ENCODE measurements at regions not wholly inside any gene's neighbourhood (a gene's known extent, or its start where the extent isn't known, plus 50 kb on each side); places are given as distances from the start of the nearest gene placed in this dataset.

- Histone ChIP-seq H3K4me3 (replicated peaks in 1 of 3) (no peak overlapping the region), H3K27me3 (no peaks in the 10 kb centered on the region), H3K4me1 (no peaks in the 10 kb centered on the region), H3K9me3 (no peaks in the 10 kb centered on the region), H3K27ac (no peak overlapping the region), H3K36me3 (no peaks in the 10 kb centered on the region)
- TF ChIP-seq CTCF (IDR thresholded peaks at IDR 0.05) (no peak), POLR2A (IDR thresholded peaks at IDR 0.05) (no peak)
- intact Hi-C loops (cut with DNase I): no loop called here
- 88 to 93% methylated on average over 2 of the region's 2 CpGs for WGBS, 2 donors
- DNase-seq: no peak
Measured at GRCh38 chr17:53101706-53102105, 721.0 kb upstream of the KIF2B start.

GRCh38 chr17:53100126-53100525 lies 722.6 kb upstream of the KIF2B start:
- H3K9me3 ChIP-seq: no peaks in the 10 kb centered on the region
- TF ChIP-seq POLR2A (IDR thresholded peaks at IDR 0.05) (no peak), CTCF (IDR thresholded peaks at IDR 0.05) (no peak)
- H3K4me1 ChIP-seq: no peaks in the 10 kb centered on the region
- H3K27me3 ChIP-seq: no peaks in the 10 kb centered on the region
- no peak for DNase-seq
- no peak overlapping the region for H3K27ac ChIP-seq
- 66 to 81% methylated on average over 3 of the region's 3 CpGs for WGBS, 2 donors
- no peaks in the 10 kb centered on the region for H3K36me3 ChIP-seq
- intact Hi-C loops (cut with DNase I): no loop called here
- no peak overlapping the region for H3K4me3 ChIP-seq (replicated peaks in 1 of 3)

GRCh38 chr17:53093391-53093790 lies 729.3 kb upstream of the KIF2B start:
- WGBS, 2 donors: 73 to 77% methylated on average over 1 of the region's 1 CpG
- Histone ChIP-seq H3K27me3 (no peaks in the 10 kb centered on the region), H3K4me3 (replicated peaks in 1 of 3) (no peak overlapping the region), H3K27ac (no peak overlapping the region), H3K36me3 (no peaks in the 10 kb centered on the region), H3K9me3 (no peaks in the 10 kb centered on the region), H3K4me1 (no peaks in the 10 kb centered on the region)
- no peak for TF ChIP-seq CTCF (IDR thresholded peaks at IDR 0.05)
- TF ChIP-seq POLR2A (IDR thresholded peaks at IDR 0.05): no peak
- DNase-seq: no peak
- intact Hi-C loops (cut with DNase I): no loop called here

- Histone ChIP-seq H3K9me3 (no peaks in the 10 kb centered on the region), H3K4me1 (no peaks in the 10 kb centered on the region), H3K36me3 (no peaks in the 10 kb centered on the region), H3K27ac (no peak overlapping the region), H3K27me3 (no peaks in the 10 kb centered on the region), H3K4me3 (replicated peaks in 1 of 3) (no peak overlapping the region)
- intact Hi-C loops (cut with DNase I): no loop called here
- 86 to 90% methylated on average over 2 of the region's 2 CpGs for WGBS, 2 donors
- DNase-seq: no peak
- no peak for TF ChIP-seq CTCF (IDR thresholded peaks at IDR 0.05)
- no peak for TF ChIP-seq POLR2A (IDR thresholded peaks at IDR 0.05)
Measured at GRCh38 chr17:53092072-53092471, 730.7 kb upstream of the KIF2B start.

- WGBS, 2 donors: 87 to 100% methylated on average over 1 of the region's 1 CpG
- intact Hi-C loops (cut with DNase I): no loop called here
- Histone ChIP-seq H3K27me3 (no peaks in the 10 kb centered on the region), H3K36me3 (no peaks in the 10 kb centered on the region), H3K4me3 (replicated peaks in 1 of 3) (no peak overlapping the region), H3K27ac (no peak overlapping the region), H3K9me3 (no peaks in the 10 kb centered on the region), H3K4me1 (no peaks in the 10 kb centered on the region)
- DNase-seq: no peak
- no peak for TF ChIP-seq CTCF (IDR thresholded peaks at IDR 0.05)
Measured at GRCh38 chr17:53090770-53091169, 732.0 kb upstream of the KIF2B start.

Measured in thyroid gland (tissue), 4 donors.